Gastroesophageal sphincter (tissue), 3 donors: ENCODE measurements at regions not wholly inside any gene's neighbourhood (a gene's known extent, or its start where the extent isn't known, plus 50 kb on each side); places are given as distances from the start of the nearest gene placed in this dataset.

Experiments used
- CTCF ChIP-seq, 4 experiments: fragments of 200-600 bp in 2 of 4; fragments of 450-650 bp in 2 of 4; sonication (generic) in 1 of 4; IDR thresholded peaks; one replicate each; pipeline ENCODE4 v1.5.1; 2017 to 2019; ENCODE audit warnings: antibody characterized with exemption in 4 of 4, mild to moderate bottlenecking in 2 of 4, moderate library complexity in 2 of 4
- POLR2A ChIP-seq, 2 donors: fragments of 450-650 bp; IDR thresholded peaks; one replicate each; pipeline ENCODE4 v1.6.1; 2017; ENCODE audit warnings: antibody characterized with exemption in 2 of 2, mild to moderate bottlenecking in 2 of 2, moderate library complexity in 1 of 2
- POLR2AphosphoS5 ChIP-seq: sonication (generic); formaldehyde crosslinking; IDR thresholded peaks from one replicate; pipeline ENCODE4 v1.6.1; 2017; ENCODE audit warnings: antibody characterized with exemption

- TF ChIP-seq POLR2A (IDR thresholded peaks at IDR 0.05) = no peak
- no peak for TF ChIP-seq CTCF (IDR thresholded peaks at IDR 0.05)
- no peak for TF ChIP-seq POLR2AphosphoS5
Measured at GRCh38 chr7:136302049-136302448, 324.9 kb upstream of the MTPN start.
